ENCODE measurements at regions not wholly inside any gene's neighbourhood (a gene's known extent, or its start where the extent isn't known, plus 50 kb on each side); places are given as distances from the start of the nearest gene placed in this dataset.

DNA sequence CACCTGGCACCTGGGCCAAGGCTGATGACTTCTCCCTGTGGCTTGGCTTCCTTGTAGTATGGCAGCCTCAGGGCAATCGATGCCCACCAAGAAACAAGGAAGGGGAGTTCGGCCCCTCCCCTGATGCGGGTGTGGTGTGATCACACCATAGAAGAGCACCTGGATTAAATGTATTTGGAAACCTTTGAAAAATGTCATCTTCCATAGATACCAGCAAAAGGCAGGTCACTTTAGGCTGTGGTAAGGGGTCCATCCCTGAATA lies 198.2 kb downstream of the CYP26B1 start:
- H3K27ac ChIP-seq (ENCODE audit: low read depth), result no peak overlapping the region

DNA sequence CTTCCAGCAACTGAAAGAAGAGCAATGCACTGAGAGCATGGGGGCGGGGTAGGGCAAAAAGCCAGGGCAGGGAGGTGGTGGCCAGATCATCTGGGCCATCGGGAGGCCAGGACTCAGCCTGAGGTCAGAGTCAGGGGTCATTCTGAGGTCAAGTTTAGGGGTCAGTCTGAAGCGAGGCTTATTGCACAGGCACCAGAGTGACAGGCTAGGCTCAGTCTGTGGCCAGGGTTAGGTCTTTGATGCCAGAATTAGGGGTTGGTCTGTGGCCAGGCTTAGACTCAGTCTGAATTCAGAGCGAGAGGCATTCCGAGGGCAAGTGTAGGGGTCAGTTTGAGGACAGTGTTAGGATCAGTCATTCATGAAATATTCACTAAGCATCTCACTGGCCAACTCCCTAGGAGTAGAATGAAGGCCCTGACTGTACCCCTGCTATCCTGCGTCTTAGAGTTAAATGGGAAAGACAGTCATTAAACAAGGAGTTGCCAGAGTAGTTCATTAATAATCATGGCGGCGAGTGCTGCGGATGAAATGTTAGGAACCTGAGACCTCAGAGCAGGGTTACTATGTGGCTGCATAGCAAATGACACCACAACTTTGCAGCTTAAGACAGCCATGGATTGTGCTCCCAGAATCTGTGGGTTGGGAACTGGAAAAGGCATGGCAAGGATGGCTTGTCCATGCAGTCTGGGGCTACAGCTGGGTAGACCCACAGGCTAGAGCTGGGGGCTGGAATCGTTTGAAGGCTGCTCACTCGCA lies 198.7 kb downstream of the CYP26B1 start:
- no peaks in the 10 kb centered on the region for H3K27me3 ChIP-seq (ENCODE audit: insufficient read depth)
- H3K27ac ChIP-seq (ENCODE audit: low read depth), result no peak overlapping the region
- no peak for TF ChIP-seq ZNF462 (CRISPR knock-in tag; IDR thresholded peaks at IDR 0.05)
- no peaks in the 10 kb centered on the region for H3K79me2 ChIP-seq (replicated peaks; ENCODE audit: insufficient read depth)
- H3K27me3 Mint-ChIP-seq (ENCODE audit: insufficient read depth, low read depth, poor library complexity), result peaks cover 4% of the 10 kb centered on the region
- H3K4me1 Mint-ChIP-seq, result peaks cover 8% of the 10 kb centered on the region; the same call in 2 of the 3 replicates
- no peaks in the 10 kb centered on the region for H3K36me3 Mint-ChIP-seq (ENCODE audit: low read depth)
- DNase-seq (ENCODE audit: low spot score) (no peak), ATAC-seq (no peak)
- no peak overlapping the region for H3K4me2 ChIP-seq
- H3K9me3 Mint-ChIP-seq, result no peaks in the 10 kb centered on the region
- no peak overlapping the region for H3K4me3 ChIP-seq
- no peaks in the 10 kb centered on the region for H3F3A ChIP-seq (replicated peaks; ENCODE audit: low read depth)
- H2AFZ ChIP-seq, result no peak overlapping the region
- H3K4me3 Mint-ChIP-seq, result no peak overlapping the region
- 0 out of 2 replicates have a peak, but pooled peaks cover 3% of the 10 kb centered on the region for H3K9me2 ChIP-seq (ENCODE audit: insufficient read depth)
- no peaks in the 10 kb centered on the region for H3K4me1 ChIP-seq (ENCODE audit: insufficient read depth)
- no peak overlapping the region for H3K27ac Mint-ChIP-seq
- H3K36me3 ChIP-seq (ENCODE audit: insufficient read depth), result no peaks in the 10 kb centered on the region
- H4K20me1 ChIP-seq (replicated peaks; ENCODE audit: insufficient read depth), result no peaks in the 10 kb centered on the region

More for the DNA sequence above, 198.2 kb downstream of the CYP26B1 start:
- no peaks in the 10 kb centered on the region for H3K4me1 ChIP-seq (ENCODE audit: insufficient read depth)
- H3K9me3 Mint-ChIP-seq, result no peaks in the 10 kb centered on the region
- H3K36me3 Mint-ChIP-seq (ENCODE audit: low read depth), result no peaks in the 10 kb centered on the region
- DNase-seq (ENCODE audit: low spot score), result no peak
- no peak overlapping the region for H3K4me2 ChIP-seq
- TF ChIP-seq ZNF114 (CRISPR knock-in tag; IDR thresholded peaks at IDR 0.05) (no peak), STAT1 (IDR thresholded peaks at IDR 0.05; ENCODE audit: unreplicated experiment) (no peak)
- H3K27me3 ChIP-seq (ENCODE audit: insufficient read depth), result no peaks in the 10 kb centered on the region
- peaks cover 4% of the 10 kb centered on the region for H3K27me3 Mint-ChIP-seq (ENCODE audit: insufficient read depth, low read depth, poor library complexity)
- H3K36me3 ChIP-seq (ENCODE audit: insufficient read depth), result no peaks in the 10 kb centered on the region
- H3F3A ChIP-seq (replicated peaks; ENCODE audit: low read depth), result no peaks in the 10 kb centered on the region
- no peak overlapping the region for H3K27ac Mint-ChIP-seq
- peaks cover 4% of the 10 kb centered on the region; the same call in 2 of the 3 replicates for H3K4me1 Mint-ChIP-seq
- H2AFZ ChIP-seq, result no peak overlapping the region
- ATAC-seq, result no peak
- 0 out of 2 replicates have a peak, but pooled peaks cover 3% of the 10 kb centered on the region for H3K9me2 ChIP-seq (ENCODE audit: insufficient read depth)
- H4K20me1 ChIP-seq (replicated peaks; ENCODE audit: insufficient read depth), result no peaks in the 10 kb centered on the region
- H3K4me3 Mint-ChIP-seq, result no peak overlapping the region
- no peak overlapping the region for H3K4me3 ChIP-seq
- no peaks in the 10 kb centered on the region for H3K79me2 ChIP-seq (replicated peaks; ENCODE audit: insufficient read depth)
